ENCODE measurements at regions not wholly inside any gene's neighbourhood (a gene's known extent, or its start where the extent isn't known, plus 50 kb on each side); places are given as distances from the start of the nearest gene placed in this dataset.

- TF ChIP-seq CTCF (IDR thresholded peaks at IDR 0.05) (no peak), POLR2AphosphoS5 (IDR thresholded peaks at IDR 0.05; ENCODE audit: insufficient read depth in 1 of 2, low read depth in 1 of 2) (no peak)
These were observed 228.1 kb downstream of the CDC5L start for GRCh38 chr6:44615621-44616020.

All from vagina (tissue), 2 donors.